ENCODE measurements at regions not wholly inside any gene's neighbourhood (a gene's known extent, or its start where the extent isn't known, plus 50 kb on each side); places are given as distances from the start of the nearest gene placed in this dataset.

DNA sequence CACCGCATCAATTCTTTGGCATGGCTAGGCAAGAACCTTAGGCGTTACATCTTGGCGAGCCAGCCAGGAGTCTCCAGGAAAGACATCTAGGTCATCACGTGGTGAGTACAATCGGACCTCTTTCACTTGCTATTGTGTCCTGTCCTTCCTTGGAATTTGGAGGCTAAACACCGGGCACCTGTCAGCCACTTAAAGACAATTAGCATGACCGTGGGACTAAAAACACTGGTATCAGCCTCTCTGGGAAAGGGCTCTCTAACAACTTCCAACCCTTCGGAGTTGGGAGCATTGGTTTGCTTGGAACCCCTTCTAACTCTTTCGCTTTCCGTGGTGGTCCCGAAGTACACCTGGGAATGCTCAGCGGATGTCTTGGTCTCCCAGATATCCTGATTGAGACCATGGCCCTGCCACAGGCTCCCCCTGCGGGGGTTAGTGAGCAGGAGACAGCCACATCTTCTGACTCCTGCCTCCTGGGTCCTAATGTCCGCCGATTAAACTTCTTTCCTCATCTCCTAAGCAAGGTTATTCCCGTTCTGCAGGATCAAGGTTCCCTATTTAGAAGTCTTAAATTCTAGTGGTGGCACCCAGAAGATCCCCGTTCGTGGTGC is 971.7 kb downstream of the FSCB start:
- ATAC-seq: no peak
- Histone ChIP-seq H3K4me3 (no peak overlapping the region), H3K4me1 (no peaks in the 10 kb centered on the region), H3K9me3 (no peaks in the 10 kb centered on the region), H3K27me3 (no peaks in the 10 kb centered on the region), H3K27ac (no peak overlapping the region), H3K36me3 (no peaks in the 10 kb centered on the region)
- TF ChIP-seq, protein P1, sequence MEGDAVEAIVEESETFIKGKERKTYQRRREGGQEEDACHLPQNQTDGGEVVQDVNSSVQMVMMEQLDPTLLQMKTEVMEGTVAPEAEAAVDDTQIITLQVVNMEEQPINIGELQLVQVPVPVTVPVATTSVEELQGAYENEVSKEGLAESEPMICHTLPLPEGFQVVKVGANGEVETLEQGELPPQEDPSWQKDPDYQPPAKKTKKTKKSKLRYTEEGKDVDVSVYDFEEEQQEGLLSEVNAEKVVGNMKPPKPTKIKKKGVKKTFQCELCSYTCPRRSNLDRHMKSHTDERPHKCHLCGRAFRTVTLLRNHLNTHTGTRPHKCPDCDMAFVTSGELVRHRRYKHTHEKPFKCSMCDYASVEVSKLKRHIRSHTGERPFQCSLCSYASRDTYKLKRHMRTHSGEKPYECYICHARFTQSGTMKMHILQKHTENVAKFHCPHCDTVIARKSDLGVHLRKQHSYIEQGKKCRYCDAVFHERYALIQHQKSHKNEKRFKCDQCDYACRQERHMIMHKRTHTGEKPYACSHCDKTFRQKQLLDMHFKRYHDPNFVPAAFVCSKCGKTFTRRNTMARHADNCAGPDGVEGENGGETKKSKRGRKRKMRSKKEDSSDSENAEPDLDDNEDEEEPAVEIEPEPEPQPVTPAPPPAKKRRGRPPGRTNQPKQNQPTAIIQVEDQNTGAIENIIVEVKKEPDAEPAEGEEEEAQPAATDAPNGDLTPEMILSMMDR (IDR thresholded peaks at IDR 0.05 in 4 of 5, conservative IDR thresholded peaks at IDR 0.05 in 1 of 5): no peak
- TF ChIP-seq POLR2A (IDR thresholded peaks at IDR 0.05): no peak
- in situ Hi-C loops (cut with MboI; ENCODE audit: low sequenced_read_pairs in 4 of 4): no loop called here
- DNase-seq: no peak
- intact Hi-C loops (cut with DNase I; ENCODE audit: low total_unique reads): no loop called here

DNA sequence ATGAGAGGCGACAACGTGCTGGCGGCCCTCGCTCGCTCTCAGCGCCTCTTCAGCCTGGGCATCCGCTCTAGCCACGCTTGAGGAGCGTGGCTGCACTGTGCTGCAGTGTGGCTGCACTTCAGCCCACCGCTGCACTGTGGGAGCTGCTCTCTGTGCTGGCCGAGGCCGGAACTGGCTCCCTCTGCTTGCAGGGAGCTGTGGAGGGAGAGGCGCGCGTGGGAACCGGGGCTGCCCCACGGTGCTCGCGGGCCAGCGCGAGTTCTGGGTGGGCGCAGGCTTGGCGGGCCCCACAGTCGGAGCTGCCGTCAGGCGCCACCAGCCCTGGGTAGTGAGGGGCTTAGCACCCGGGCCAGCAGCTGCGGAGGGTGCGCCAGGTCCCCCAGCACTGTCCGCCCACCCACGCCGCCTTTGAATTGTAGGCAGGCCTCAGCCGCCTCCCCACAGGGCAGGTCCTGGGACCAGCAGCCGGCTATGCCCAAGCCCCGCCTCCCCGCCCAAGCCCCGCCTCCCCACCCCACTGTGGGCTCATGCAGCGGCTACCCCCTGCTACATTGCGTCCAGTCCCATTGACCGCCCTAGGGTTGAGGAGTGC is 974.2 kb downstream of the FSCB start:
- no peaks in the 10 kb centered on the region for H3K36me3 ChIP-seq
- H3K4me3 ChIP-seq: no peak overlapping the region
- intact Hi-C loops (cut with DNase I; ENCODE audit: low total_unique reads): no loop called here
- in situ Hi-C loops (cut with MboI; ENCODE audit: low sequenced_read_pairs in 4 of 4): no loop called here
- no peaks in the 10 kb centered on the region for H3K4me1 ChIP-seq
- TF ChIP-seq POLR2A (IDR thresholded peaks at IDR 0.05): no peak
- TF ChIP-seq, protein P1 (IDR thresholded peaks at IDR 0.05 in 4 of 5, conservative IDR thresholded peaks at IDR 0.05 in 1 of 5): no peak
- ATAC-seq: no peak
- H3K27ac ChIP-seq: no peak overlapping the region
- no peaks in the 10 kb centered on the region for H3K9me3 ChIP-seq
- H3K27me3 ChIP-seq: no peaks in the 10 kb centered on the region
- DNase-seq: no peak

DNA sequence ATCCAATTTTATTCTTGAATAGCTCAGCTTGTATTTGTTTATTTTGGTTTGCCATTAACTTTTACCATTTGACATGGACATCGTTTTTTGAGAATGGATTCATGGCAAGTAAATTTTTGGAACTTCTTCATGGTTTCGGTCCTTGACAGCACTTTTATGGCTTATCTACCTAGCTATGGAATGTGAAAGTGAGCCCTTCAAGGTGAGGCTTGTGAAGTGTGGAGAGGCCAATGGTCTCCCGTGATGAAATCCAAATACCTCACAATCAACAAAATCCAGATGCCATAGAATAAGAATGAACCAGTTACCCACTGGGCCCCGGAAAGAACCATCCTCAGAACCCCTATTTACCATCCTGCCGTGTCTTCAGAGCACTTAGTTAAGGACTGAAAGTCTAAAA is 978.8 kb downstream of the FSCB start:
- H3K4me3 ChIP-seq: no peak overlapping the region
- no peaks in the 10 kb centered on the region for H3K9me3 ChIP-seq
- no peaks in the 10 kb centered on the region for H3K4me1 ChIP-seq
- no peaks in the 10 kb centered on the region for H3K36me3 ChIP-seq
- intact Hi-C loops (cut with DNase I; ENCODE audit: low total_unique reads): no loop called here
- no peaks in the 10 kb centered on the region for H3K27me3 ChIP-seq
- in situ Hi-C loops (cut with MboI; ENCODE audit: low sequenced_read_pairs in 4 of 4): no loop called here
- TF ChIP-seq, protein P1 (IDR thresholded peaks at IDR 0.05 in 4 of 5, conservative IDR thresholded peaks at IDR 0.05 in 1 of 5): no peak
- TF ChIP-seq POLR2A (IDR thresholded peaks at IDR 0.05): no peak
- no peak overlapping the region for H3K27ac ChIP-seq
- ATAC-seq (no peak), DNase-seq (no peak)

DNA sequence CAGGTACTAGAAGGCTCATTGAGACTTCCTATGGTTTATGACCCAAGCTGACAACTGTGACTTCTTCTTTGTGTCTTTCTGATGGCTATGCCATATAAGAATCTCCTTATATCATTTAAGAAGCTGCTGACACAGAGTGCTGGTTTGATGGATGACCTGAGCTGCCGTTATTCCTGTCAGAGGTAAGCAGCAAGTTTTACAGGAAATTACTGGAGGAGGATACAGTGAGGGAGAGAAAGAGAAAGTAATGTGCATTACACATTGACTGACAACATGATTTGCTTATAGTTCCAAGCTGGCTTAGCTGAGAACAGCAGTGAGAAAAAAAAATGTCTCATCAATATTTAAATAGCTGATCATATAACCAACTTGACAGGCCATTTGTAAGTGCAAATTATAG is 981.4 kb downstream of the FSCB start:
- intact Hi-C loops (cut with DNase I; ENCODE audit: low total_unique reads): no loop called here
- ATAC-seq: no peak

More for the DNA sequence above, 981.4 kb downstream of the FSCB start:
- H3K4me1 ChIP-seq: no peaks in the 10 kb centered on the region
- in situ Hi-C loops (cut with MboI; ENCODE audit: low sequenced_read_pairs in 4 of 4): no loop called here
- no peaks in the 10 kb centered on the region for H3K9me3 ChIP-seq
- H3K36me3 ChIP-seq: no peaks in the 10 kb centered on the region
- DNase-seq: no peak
- no peak overlapping the region for H3K4me3 ChIP-seq
- no peak for TF ChIP-seq POLR2A (IDR thresholded peaks at IDR 0.05)
- TF ChIP-seq, protein P1 (IDR thresholded peaks at IDR 0.05 in 4 of 5, conservative IDR thresholded peaks at IDR 0.05 in 1 of 5): no peak
- H3K27me3 ChIP-seq: no peaks in the 10 kb centered on the region
- no peak overlapping the region for H3K27ac ChIP-seq

Data from gastrocnemius medialis (tissue), 4 donors.